Inferior parietal cortex (tissue), 1 donor: ENCODE measurements at regions not wholly inside any gene's neighbourhood (a gene's known extent, or its start where the extent isn't known, plus 50 kb on each side); places are given as distances from the start of the nearest gene placed in this dataset.
"Not testable (repeated sequence)": the region's sequence is repeated elsewhere in the genome, so short reads cannot be mapped to it uniquely, and the experiment has no call there.

Source experiments
- DNase-seq: peaks from one replicate; pipeline ENCODE4 v3.0.0-alpha.2; 2016; ENCODE audit errors: extremely low spot score

DNA sequence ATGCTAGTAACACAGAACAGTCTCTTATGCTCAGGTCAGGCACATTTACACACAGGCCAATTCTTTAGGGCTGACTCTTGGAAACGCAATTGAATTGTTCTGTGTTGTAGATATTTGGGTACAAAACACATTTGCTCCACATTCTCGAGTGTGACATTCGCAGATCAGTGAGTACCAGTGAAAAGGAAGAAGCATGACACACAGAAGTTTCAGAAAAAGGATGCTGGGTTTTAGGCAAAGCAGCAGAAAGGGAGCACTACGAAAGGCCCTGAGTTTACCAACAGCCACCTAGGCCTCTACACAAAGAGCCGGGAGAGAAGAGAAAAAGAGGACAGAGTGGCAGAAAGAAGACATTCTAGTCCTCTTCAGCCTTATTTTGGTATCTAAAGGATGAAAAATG lies 254.4 kb upstream of the BTG1 start:
- no peak for DNase-seq

DNA sequence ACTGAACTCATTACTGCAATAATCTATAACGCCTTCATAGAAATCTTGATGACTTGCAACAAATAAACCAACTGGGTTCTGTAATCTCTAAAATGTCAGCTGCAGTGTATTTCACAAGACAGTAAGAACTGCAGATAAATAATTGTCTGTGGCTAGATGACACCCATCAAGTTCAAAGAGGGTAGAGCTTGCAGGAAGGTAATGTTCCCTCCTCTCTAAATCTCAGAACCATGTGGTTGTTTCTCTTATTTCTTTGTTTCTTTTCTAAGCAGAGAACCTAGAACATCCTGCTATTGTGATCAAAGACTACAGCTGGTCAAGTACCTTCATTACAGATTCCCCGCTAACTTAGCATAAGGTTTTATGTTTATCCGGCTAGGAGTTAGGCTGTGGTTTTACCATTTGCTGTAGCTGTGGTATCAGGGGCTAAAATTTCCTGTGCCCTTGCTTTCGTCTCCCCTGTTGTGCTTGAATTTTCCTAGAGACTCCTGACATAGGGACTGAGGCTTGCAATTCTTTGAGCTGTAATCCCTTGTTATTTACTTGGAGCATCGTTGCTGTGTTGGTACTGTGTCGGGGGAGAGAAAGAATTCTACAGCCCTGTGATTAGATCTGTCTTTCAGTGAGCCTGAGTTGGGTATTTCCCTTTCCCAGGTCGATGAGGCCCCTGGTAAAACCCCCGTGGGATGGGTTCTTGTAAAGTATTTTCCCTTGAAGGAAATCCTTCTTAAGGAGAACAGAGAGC lies 253.1 kb upstream of the BTG1 start:
- DNase-seq = no peak

- no peak for DNase-seq
Measured at GRCh38 chr12:92396647-92397252, 251.1 kb upstream of the BTG1 start.

DNA sequence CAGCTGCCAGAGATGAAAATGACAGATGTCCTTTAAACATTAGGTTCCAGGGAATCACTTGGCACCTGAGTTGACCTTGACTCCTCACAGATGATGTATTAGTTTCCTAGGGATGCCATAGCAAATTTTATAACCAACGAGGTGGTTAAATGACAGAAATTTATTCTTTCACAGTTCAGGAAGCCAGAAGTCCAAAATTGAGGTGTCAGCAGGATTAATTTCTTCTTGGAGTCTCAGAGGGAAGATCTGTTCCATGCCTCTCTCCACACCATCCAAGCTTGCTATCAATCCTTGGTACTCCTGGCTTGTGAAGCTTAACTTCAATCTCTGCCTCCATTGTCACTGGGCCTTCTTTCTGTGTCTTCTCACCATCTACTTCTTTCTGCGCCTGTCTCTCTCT lies 249.7 kb upstream of the BTG1 start:
- no peak for DNase-seq

- no peak for DNase-seq
Measured at GRCh38 chr12:92394895-92395294, 249.2 kb upstream of the BTG1 start.

- no peak for DNase-seq
Measured at GRCh38 chr12:92393504-92393903, 247.9 kb upstream of the BTG1 start.

GRCh38 chr12:92391726-92392125 lies 246.1 kb upstream of the BTG1 start:
- not testable (repeated sequence) for DNase-seq

GRCh38 chr12:92389466-92389865 lies 243.8 kb upstream of the BTG1 start:
- DNase-seq = no peak

GRCh38 chr12:92385296-92385695 lies 239.7 kb upstream of the BTG1 start:
- no peak for DNase-seq

GRCh38 chr12:92384571-92384970 lies 238.9 kb upstream of the BTG1 start:
- DNase-seq = no peak

DNA sequence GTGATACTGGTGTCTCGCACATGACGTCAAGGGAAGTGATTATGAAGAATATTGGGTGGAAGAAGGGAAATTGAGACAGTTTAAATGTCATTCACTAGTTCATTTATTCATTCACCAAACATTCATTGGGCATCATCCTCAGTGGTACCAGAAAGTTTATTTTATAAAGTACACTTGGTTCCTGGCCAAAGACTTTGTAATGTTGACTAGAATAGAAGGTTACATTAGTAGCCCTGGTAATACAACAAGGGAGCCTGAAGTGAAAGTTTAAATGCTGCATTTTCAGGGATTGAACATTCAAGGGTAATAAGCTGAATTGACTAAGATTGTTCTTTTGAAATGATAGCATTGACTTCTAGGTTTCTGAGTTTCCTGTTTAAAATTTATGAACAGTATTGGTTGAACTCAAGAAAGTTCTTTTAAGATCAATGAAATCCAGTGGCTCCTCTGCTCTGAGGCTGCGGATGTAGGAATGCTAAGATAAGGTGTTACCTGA lies 236.8 kb upstream of the BTG1 start:
- DNase-seq = no peak

GRCh38 chr12:92381856-92382255 lies 236.2 kb upstream of the BTG1 start:
- DNase-seq = no peak

- DNase-seq = no peak
Measured at GRCh38 chr12:92378682-92379479, 233.2 kb upstream of the BTG1 start.

DNA sequence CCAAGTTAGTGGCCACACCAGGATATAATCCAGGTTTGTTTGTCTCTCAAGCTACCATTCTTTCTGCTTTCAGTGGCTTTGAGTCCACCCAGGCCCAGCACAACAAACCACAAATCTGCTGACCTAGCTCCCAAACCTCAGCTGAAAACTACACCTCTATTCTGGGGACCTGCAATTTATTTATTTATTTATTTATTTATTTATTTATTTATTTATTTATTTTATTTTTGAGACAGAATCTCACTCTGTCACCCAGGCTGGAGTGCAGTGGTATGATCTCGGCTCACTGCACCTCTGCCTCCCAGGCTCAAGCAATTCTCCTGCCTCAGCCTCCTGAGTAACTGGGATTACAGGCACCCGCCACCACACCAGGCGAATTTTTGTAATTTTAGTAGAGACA lies 229.9 kb upstream of the BTG1 start:
- not testable (repeated sequence) for DNase-seq

DNA sequence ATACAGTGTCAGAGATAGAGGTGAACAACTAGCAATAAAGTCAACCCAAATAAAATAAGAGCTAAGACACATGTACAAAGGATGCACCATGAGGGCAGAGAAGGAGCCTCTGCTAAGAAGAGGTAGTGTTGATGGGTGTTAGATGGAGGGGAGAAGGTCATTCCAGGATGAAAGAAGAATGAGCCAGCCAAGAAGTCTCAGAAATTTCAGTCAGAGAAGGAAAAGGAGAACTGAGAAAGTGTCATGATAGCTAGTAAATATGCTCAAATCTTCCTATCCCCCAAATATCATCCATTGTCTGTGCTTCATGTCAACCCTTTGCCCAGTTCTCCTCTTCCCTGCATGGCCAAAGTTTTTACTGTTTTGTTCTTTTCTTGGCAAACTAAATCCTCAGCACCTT lies 225.2 kb upstream of the BTG1 start:
- DNase-seq = no peak

- DNase-seq = no peak
Measured at GRCh38 chr12:92369636-92370035, 224.0 kb upstream of the BTG1 start.

- DNase-seq = no peak
Measured at GRCh38 chr12:92369056-92369455, 223.4 kb upstream of the BTG1 start.

DNA sequence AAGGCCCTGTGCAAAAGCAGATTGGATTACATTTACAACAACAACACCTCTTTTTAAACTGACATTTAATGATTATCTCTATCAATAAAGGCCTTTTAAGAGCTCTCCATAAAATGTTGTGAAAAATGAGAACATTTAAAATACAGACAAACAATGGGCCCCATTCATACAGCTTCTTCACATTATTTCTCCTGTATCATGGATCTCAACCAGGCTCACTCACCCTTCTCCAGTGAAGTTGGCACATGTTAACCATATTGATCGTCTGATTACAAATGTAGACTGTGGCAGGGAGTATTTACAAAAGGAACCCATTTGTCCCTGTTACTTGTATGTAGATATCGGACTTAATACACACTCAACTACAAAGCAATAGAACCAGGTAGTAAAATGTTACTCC lies 220.2 kb upstream of the BTG1 start:
- no peak for DNase-seq

GRCh38 chr12:92365333-92365732 lies 219.7 kb upstream of the BTG1 start:
- no peak for DNase-seq

DNA sequence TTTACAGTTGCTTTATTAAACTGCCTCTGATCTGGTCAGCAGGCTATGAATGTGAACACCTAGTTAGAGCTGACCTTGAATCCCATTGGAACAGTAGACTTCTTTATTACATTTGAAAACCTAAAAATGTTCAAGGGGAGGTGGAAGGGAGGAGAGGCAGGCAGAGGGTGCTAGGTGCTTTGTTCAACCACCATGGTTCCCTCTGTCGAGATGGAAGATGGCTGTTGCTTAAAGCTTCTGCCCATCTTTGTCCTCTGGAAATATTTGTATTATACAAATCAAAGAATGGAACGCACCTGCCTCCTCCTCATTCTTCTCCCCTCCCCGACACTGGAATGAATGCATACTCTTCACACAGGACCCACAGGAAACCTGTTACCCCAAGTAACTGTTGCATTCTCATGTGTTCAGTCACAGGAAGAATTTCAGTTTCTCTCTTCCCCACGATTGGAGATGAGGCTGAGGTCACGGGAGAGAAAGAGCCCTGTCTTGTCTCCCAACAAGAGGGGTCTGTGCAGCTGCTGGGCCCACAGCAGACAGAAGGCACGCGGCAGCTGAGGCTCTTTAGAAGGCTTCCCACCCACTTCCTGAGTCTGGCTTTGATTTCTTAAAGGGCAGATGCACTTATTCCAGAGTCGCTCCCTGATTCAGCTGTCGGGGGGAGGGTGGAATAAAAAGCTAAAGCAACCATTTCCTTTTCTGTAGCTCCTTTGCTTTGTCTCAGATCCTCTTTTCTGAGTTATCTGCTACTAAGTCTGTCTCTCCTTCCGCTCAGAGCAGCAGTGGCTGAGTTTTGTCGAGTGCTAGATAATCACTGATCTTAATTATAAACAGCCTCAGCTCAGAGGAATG lies 217.9 kb upstream of the BTG1 start:
- DNase-seq = peak; percentile 20

DNA sequence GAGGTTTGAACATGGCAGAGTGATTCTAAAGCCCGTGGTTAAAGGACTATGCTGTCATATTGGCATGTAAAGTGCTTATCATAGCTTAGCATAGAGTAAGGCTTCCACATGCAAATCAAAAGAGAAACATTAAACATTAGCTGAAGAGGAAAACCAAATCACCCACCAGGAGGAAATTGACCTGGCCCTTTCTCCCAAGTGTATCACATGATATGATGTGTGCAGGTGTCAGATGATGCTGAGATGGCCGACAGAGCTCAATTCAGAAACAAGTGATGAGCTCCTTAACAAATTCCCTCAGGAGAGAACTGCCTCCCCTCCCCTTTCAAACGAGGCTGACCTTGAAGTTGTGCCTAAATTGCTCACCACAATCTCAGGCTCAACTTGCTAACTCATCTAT lies 217.1 kb upstream of the BTG1 start:
- no peak for DNase-seq

- no peak for DNase-seq
Measured at GRCh38 chr12:92362126-92362525, 216.5 kb upstream of the BTG1 start.
